Activated T-cell treated with anti-CD3 and anti-CD28 coated beads, Interleukin-2, amount 50 U/mL, for 24 hours (primary cell): ENCODE measurements at regions not wholly inside any gene's neighbourhood (a gene's known extent, or its start where the extent isn't known, plus 50 kb on each side); places are given as distances from the start of the nearest gene placed in this dataset.

Source experiments
- DNase-seq: peaks from one replicate; pipeline ENCODE4 v3.0.0-alpha.2; 2020
- H3K27ac Mint-ChIP-seq: 2 replicates; pipeline ENCODE4 v1.8.0; 2020; ENCODE audit warnings: mild to moderate bottlenecking, mixed read lengths
- H3K27me3 Mint-ChIP-seq: 2 replicates; pipeline ENCODE4 v1.8.0; 2020; ENCODE audit warnings: mixed read lengths
- H3K36me3 Mint-ChIP-seq: 2 replicates; pipeline ENCODE4 v1.8.0; 2020; ENCODE audit warnings: low read depth, mixed read lengths
- H3K4me1 Mint-ChIP-seq: 2 replicates; pipeline ENCODE4 v1.8.0; 2020; ENCODE audit warnings: low read depth, mixed read lengths
- H3K4me3 Mint-ChIP-seq: 2 replicates; pipeline ENCODE4 v1.8.0; 2020; ENCODE audit warnings: mild to moderate bottlenecking, moderate library complexity, mixed read lengths
- H3K9me3 Mint-ChIP-seq: 2 replicates; pipeline ENCODE4 v1.8.0; 2020; ENCODE audit warnings: mixed read lengths

DNA sequence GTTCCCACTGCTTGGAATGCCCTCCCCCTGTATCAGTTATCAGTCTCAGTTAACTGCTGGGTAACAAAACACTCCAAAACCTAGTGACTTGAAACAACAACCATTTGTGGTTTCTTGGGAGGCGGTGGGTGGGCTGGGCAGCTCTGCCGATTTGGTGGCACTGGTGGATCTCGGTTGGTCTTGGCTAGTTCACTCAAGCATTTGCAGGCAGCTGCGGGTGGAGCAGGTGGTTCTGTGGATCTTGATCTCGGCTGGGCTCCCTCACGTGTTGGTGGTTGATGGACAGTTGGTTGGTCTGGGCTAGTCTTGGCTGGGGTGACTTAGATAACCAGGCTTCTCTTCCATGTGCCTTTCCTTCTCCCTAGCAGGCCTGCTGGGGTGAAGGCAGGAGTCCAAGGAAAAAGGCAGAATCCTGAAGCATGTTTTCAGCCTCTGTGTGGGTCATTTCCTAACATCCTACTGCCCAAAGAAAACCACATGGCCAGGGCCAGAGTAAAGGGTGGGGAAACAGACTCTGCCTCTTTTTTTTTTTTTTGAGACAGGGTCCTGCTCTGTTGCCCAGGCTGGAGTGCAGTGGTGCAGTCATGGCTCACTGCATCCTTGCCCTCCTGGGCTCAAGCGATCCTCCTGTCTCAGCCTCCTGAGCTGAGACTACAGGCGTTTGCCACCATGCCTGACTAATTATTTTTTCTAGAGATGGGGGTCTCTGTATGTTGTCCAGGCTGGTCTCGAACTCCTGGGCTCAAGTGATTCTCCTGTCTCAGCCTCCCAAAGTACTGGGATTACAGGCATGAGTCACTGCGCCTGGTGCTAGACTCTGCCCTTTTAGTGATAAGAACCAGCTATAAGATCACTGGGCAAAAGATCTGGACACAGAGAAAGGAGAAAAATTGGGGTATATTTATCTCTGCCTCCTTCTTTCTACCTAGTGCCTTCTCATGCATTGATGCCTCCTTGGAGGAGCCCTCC, 183.7 kb downstream of the RGS3 start:
- Mint-ChIP-seq H3K36me3 (no peaks in the 10 kb centered on the region), H3K9me3 (no peaks in the 10 kb centered on the region), H3K27me3 (peaks cover 10% of the 10 kb centered on the region), H3K4me3 (no peak overlapping the region), H3K4me1 (peaks cover 4% of the 10 kb centered on the region), H3K27ac (no peak overlapping the region)
- peak; percentile 8 for DNase-seq

- Mint-ChIP-seq H3K4me1 (peaks cover 4% of the 10 kb centered on the region), H3K27me3 (peaks cover 10% of the 10 kb centered on the region), H3K4me3 (no peak overlapping the region), H3K36me3 (no peaks in the 10 kb centered on the region), H3K9me3 (no peaks in the 10 kb centered on the region), H3K27ac (no peak overlapping the region)
- DNase-seq = peak; percentile 14
Measured at GRCh38 chr9:113648048-113648447, 184.5 kb downstream of the RGS3 start.

- H3K27ac Mint-ChIP-seq = no peak overlapping the region
- no peaks in the 10 kb centered on the region for H3K36me3 Mint-ChIP-seq
- H3K4me1 Mint-ChIP-seq = peaks cover 4% of the 10 kb centered on the region
- H3K9me3 Mint-ChIP-seq = no peaks in the 10 kb centered on the region
- DNase-seq = no peak
- peaks cover 10% of the 10 kb centered on the region for H3K27me3 Mint-ChIP-seq
- H3K4me3 Mint-ChIP-seq = no peak overlapping the region
Measured at GRCh38 chr9:113648586-113648985, 185.1 kb downstream of the RGS3 start.

DNA sequence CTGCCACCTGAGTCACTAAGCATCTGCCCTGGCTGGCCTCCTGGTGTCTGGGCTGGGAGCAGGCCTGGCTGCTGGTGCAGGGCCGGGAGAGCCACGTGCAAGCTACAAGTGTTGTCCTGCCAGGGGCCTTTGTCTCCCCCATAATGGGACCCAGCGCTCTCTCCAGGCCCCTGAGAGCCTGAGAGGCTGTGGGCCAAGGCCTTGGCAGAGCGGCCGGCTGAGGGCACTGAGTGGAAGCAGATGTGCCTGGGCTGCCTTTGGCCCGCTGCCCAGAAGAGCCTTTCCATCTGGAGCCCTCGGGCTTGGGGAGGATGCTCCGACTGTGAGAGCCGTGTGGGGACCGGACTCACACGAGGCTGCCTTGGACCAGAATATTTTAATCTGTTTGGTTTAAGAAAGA, 185.5 kb downstream of the RGS3 start:
- Mint-ChIP-seq H3K27ac (no peak overlapping the region), H3K36me3 (no peaks in the 10 kb centered on the region), H3K4me1 (peaks cover 4% of the 10 kb centered on the region), H3K27me3 (peaks cover 10% of the 10 kb centered on the region), H3K9me3 (no peaks in the 10 kb centered on the region), H3K4me3 (no peak overlapping the region)
- DNase-seq = peak; percentile 15

DNA sequence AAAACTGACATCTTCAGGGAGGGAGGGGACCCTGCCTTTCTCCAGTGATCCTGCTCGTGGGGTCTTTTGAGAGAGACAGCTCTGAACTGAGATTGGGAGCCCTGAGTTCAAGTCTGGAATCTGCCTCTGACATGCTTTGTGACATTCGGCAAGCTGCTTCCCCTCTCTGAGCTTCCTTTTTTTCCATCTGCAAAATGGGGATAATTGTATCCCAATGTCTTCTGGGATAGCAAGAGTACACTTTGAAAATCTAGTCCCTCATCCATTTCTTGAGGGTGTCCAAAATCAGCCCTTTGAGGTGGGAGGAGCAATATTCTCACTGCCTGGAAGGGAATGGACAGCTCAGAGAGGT, 186.3 kb downstream of the RGS3 start:
- Mint-ChIP-seq H3K36me3 (no peaks in the 10 kb centered on the region), H3K4me3 (no peak overlapping the region), H3K27me3 (peaks cover 6% of the 10 kb centered on the region), H3K9me3 (no peaks in the 10 kb centered on the region), H3K4me1 (peaks cover 4% of the 10 kb centered on the region), H3K27ac (no peak overlapping the region)
- DNase-seq = no peak

GRCh38 chr9:113650207-113651131, 186.9 kb downstream of the RGS3 start:
- DNase-seq = peak; percentile 15
- peaks cover 6% of the 10 kb centered on the region for H3K27me3 Mint-ChIP-seq
- H3K4me3 Mint-ChIP-seq = no peak overlapping the region
- H3K36me3 Mint-ChIP-seq = no peaks in the 10 kb centered on the region
- H3K27ac Mint-ChIP-seq = no peak overlapping the region
- H3K9me3 Mint-ChIP-seq = no peaks in the 10 kb centered on the region
- peaks cover 9% of the 10 kb centered on the region for H3K4me1 Mint-ChIP-seq

DNA sequence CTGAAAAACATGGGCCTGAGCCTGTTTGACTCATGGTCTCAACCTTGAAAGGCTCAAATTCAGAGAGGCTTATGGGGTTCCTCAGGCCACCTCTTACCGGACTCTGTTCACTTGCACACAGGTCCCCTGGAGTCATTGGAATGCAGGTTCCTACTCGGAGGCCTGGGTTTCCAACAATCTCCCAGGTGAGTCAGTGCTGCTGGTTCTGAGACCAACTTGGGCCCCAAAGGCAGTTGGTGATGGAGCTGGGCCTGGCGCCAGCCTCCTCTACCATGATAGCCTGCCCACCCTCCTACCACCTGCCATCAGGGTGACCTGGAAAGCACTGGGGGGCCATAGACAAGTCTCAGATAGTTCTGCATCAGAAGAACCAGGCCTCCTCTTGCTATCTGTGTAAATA, 188.4 kb downstream of the RGS3 start:
- no peaks in the 10 kb centered on the region for H3K36me3 Mint-ChIP-seq
- peaks cover 9% of the 10 kb centered on the region for H3K4me1 Mint-ChIP-seq
- H3K9me3 Mint-ChIP-seq = no peaks in the 10 kb centered on the region
- H3K27me3 Mint-ChIP-seq = peaks cover 6% of the 10 kb centered on the region
- no peak overlapping the region for H3K4me3 Mint-ChIP-seq
- DNase-seq = peak; percentile 1
- no peak overlapping the region for H3K27ac Mint-ChIP-seq

GRCh38 chr9:113652355-113653152, 189.0 kb downstream of the RGS3 start:
- peaks cover 9% of the 10 kb centered on the region for H3K4me1 Mint-ChIP-seq
- DNase-seq = peak; percentile 12

GRCh38 chr9:113653746-113654604, 190.4 kb downstream of the RGS3 start:
- H3K27me3 Mint-ChIP-seq = peaks cover 4% of the 10 kb centered on the region
- H3K9me3 Mint-ChIP-seq = no peaks in the 10 kb centered on the region
- DNase-seq = no peak
- H3K27ac Mint-ChIP-seq = no peak overlapping the region
- H3K36me3 Mint-ChIP-seq = no peaks in the 10 kb centered on the region
- H3K4me1 Mint-ChIP-seq = peaks cover 9% of the 10 kb centered on the region
- H3K4me3 Mint-ChIP-seq = no peak overlapping the region

More at GRCh38 chr9:113652355-113653152, 189.0 kb downstream of the RGS3 start:
- no peaks in the 10 kb centered on the region for H3K36me3 Mint-ChIP-seq
- H3K9me3 Mint-ChIP-seq = no peaks in the 10 kb centered on the region
- peaks cover 4% of the 10 kb centered on the region for H3K27me3 Mint-ChIP-seq
- H3K4me3 Mint-ChIP-seq = no peak overlapping the region
- H3K27ac Mint-ChIP-seq = no peak overlapping the region

GRCh38 chr9:113654605-113655428, 191.3 kb downstream of the RGS3 start:
- H3K4me1 Mint-ChIP-seq = peaks cover 9% of the 10 kb centered on the region
- no peak overlapping the region for H3K4me3 Mint-ChIP-seq
- H3K9me3 Mint-ChIP-seq = no peaks in the 10 kb centered on the region
- H3K36me3 Mint-ChIP-seq = no peaks in the 10 kb centered on the region
- H3K27me3 Mint-ChIP-seq = peaks cover 13% of the 10 kb centered on the region
- DNase-seq = no peak
- H3K27ac Mint-ChIP-seq = no peak overlapping the region

DNA sequence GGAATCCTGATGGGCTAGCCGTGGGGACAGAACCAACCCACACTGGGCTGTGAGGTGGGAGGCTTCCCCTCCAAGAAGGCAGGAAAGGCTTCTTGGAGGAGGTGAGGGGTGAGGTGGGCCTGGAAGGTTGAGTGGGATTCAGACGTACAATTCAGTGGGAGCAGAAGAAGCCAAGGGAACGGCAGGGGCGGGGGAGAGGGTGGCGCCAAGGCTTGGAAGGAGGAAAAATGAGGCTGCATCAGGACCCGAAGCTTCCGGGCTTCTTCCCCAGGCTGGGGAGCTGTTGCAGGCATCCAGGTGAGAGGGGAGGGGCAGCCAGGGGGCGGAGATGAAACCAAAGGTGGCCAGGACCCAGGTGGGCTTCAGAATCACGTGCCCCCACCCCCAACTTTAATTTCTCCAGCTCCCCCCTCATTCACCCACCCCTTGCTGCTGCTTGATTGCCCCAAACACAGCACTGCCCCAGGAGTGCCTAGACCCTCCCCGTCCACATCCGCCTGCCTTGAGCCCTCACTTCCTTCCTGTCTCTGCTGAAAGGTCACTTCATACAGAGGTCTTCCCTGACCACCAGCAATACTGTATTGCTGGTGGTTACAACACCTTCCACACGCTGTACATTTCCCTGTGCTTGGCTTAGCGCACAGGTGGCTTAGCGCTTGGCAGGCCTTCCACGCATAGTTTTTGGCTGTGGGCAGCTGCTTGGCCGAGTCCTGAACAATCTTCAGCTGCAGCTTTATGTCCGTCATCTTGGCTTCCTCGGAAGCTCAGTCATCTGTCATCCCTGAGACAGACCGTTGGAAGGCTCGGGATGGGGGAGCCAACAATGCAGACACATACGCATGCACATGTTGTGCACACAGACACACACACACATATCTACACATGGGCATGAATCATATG, 193.5 kb downstream of the RGS3 start:
- no peak overlapping the region for H3K4me3 Mint-ChIP-seq
- no peaks in the 10 kb centered on the region for H3K9me3 Mint-ChIP-seq
- peaks cover 28% of the 10 kb centered on the region for H3K27me3 Mint-ChIP-seq

More for the DNA sequence above, 193.5 kb downstream of the RGS3 start:
- no peak for DNase-seq
- H3K36me3 Mint-ChIP-seq = no peaks in the 10 kb centered on the region
- no peak overlapping the region for H3K27ac Mint-ChIP-seq
- H3K4me1 Mint-ChIP-seq = peaks cover 5% of the 10 kb centered on the region
